GM12878 (cell line): ENCODE measurements at regions not wholly inside any gene's neighbourhood (a gene's known extent, or its start where the extent isn't known, plus 50 kb on each side); places are given as distances from the start of the nearest gene placed in this dataset.

ENCODE experiments used
- ATAC-seq: fragments of 200-7000 bp; cut with Tn5 transposase; 3 replicates; pipeline ENCODE4 v1.9.1; 2020; ENCODE audit warnings: mild to moderate bottlenecking, moderate library complexity
- BruUV-seq: library from RNA; stranded (reverse); fragments of 400-500 nt; replicated peaks from 2 replicates; lab custom pipeline; 2021; lab: Mats Ljungman, UMichigan
- CTCF ChIA-PET: fragments of 300-600 bp; sonication (Branson Sonifier 250); formaldehyde crosslinking; extraction: SDS; loops from one replicate; lab custom pipeline; 2021; ENCODE audit warnings: inconsistent platforms; lab: Yijun Ruan, JAX
- POLR2A ChIA-PET: fragments of 350-600 bp; formaldehyde crosslinking; extraction: SDS; loops from one replicate; lab custom pipeline; 2021; ENCODE audit warnings: inconsistent platforms; lab: Charles Lee
- RAD21 ChIA-PET: fragments of 300-600 bp; sonication (Branson Sonifier 250); formaldehyde crosslinking; loops from one replicate; lab custom pipeline; 2023; ENCODE audit warnings: antibody characterized with exemption; ENCODE audit not compliant: unreplicated experiment; lab: Charles Lee
- SMC1A ChIA-PET: fragments of 300-600 bp; sonication (Branson Sonifier 250); formaldehyde crosslinking; loops from one replicate; lab custom pipeline; 2023; ENCODE audit not compliant: unreplicated experiment, uncharacterized antibody; lab: Charles Lee
- DNase-seq: peaks from one replicate; pipeline ENCODE4 v3.0.0-alpha.2; 2011; ENCODE audit warnings: low read depth, low spot score
- FAIRE-seq: peaks from 3 replicates; lab custom pipeline; 2011; peaks lifted over from hg19 to GRCh38; lab: Jason Lieb, UNC
- H2AFZ ChIP-seq: 2 replicates; pipeline ENCODE4 v1.6.0; 2011; ENCODE audit warnings: low read depth, low read length, control low read depth; ENCODE audit not compliant: control insufficient read depth
- H3K27ac ChIP-seq: 2 replicates; pipeline ENCODE4 v1.5.1; 2011; ENCODE audit warnings: control low read depth; ENCODE audit not compliant: control insufficient read depth, insufficient read depth
- H3K27me3 ChIP-seq, 2 experiments: replicated peaks in 1 of 2; 2 replicates each; pipeline versions ENCODE4 v1.6.0 to v1.6.1; 2011; ENCODE audit warnings: low read length in 1 of 2; ENCODE audit not compliant: control insufficient read depth in 2 of 2, insufficient read depth in 2 of 2
- H3K36me3 ChIP-seq, 2 experiments: 2 replicates each; pipeline ENCODE4 v1.5.1; 2011; ENCODE audit warnings: low read length in 1 of 2; ENCODE audit not compliant: control insufficient read depth in 2 of 2, insufficient read depth in 2 of 2
- H3K4me1 ChIP-seq: 2 replicates; pipeline ENCODE4 v1.6.1; 2011; ENCODE audit warnings: mild to moderate bottlenecking, low read length, moderate library complexity, mixed read lengths; ENCODE audit not compliant: control insufficient read depth, insufficient read depth
- H3K4me2 ChIP-seq: 2 replicates; pipeline ENCODE4 v1.6.0; 2011; ENCODE audit warnings: control low read depth; ENCODE audit not compliant: control insufficient read depth, insufficient read depth
- H3K4me3 ChIP-seq: fragments of 200-600 bp; sonication (generic); 2 replicates; pipeline ENCODE4 v1.5.1; 2016
- H3K79me2 ChIP-seq: 2 replicates; pipeline ENCODE4 v1.6.0; 2011; ENCODE audit warnings: low read length; ENCODE audit not compliant: control insufficient read depth, insufficient read depth
- H3K9ac ChIP-seq: 2 replicates; pipeline ENCODE4 v1.8.0; 2011; ENCODE audit warnings: low read length, control low read depth, mixed read lengths; ENCODE audit not compliant: control insufficient read depth, insufficient read depth
- H3K9me3 ChIP-seq: replicated peaks from 3 replicates; pipeline ENCODE4 v1.5.1; 2011; ENCODE audit warnings: mild to moderate bottlenecking, low read length; ENCODE audit not compliant: control insufficient read depth, insufficient read depth
- H4K20me1 ChIP-seq: 2 replicates; pipeline ENCODE4 v1.6.0; 2011; ENCODE audit not compliant: control insufficient read depth, insufficient read depth
- CBX5 ChIP-seq: sonication (generic); IDR thresholded peaks from 2 replicates; pipeline ENCODE4 v1.6.1; 2016; ENCODE audit warnings: low read depth, moderate library complexity, mild to moderate bottlenecking, inconsistent platforms
- EP300 ChIP-seq, 2 experiments: fragments of 150-350 bp in 1 of 2; IDR thresholded peaks; 2 replicates each; pipeline ENCODE4 v1.6.1; 2011 to 2012; ENCODE audit warnings: low read depth in 2 of 2, low read length in 2 of 2, borderline replicate concordance in 1 of 2, improper control_type of control experiment in 1 of 2, inconsistent platforms in 1 of 2; ENCODE audit not compliant: control insufficient read depth in 1 of 2
- ETV6 ChIP-seq, 2 experiments: fragments of 450-650 bp in 1 of 2; IDR thresholded peaks in 1 of 2; conservative IDR thresholded peaks in 1 of 2; 2 replicates each; pipeline ENCODE4 v1.6.1; 2014; ENCODE audit warnings: antibody characterized with exemption in 1 of 2, borderline replicate concordance in 1 of 2, low read depth in 1 of 2, mild to moderate bottlenecking in 1 of 2, moderate library complexity in 1 of 2
- FOS ChIP-seq: IDR thresholded peaks from 3 replicates; pipeline ENCODE4 v1.6.1; 2011; ENCODE audit warnings: borderline replicate concordance; ENCODE audit not compliant: insufficient read length; ENCODE audit errors: extremely low read depth
- NFIC ChIP-seq: IDR thresholded peaks from 2 replicates; pipeline ENCODE4 v1.6.1; 2012; ENCODE audit warnings: low read depth, mild to moderate bottlenecking, inconsistent platforms, low read length, moderate library complexity
- NFXL1 ChIP-seq: fragments of 450-650 bp; IDR thresholded peaks from 2 replicates; pipeline ENCODE4 v1.6.1; 2017; ENCODE audit warnings: antibody characterized with exemption, mild to moderate bottlenecking, borderline replicate concordance
- NRF1 ChIP-seq: conservative IDR thresholded peaks from 2 replicates; pipeline ENCODE4 v1.6.1; 2011; ENCODE audit warnings: mild to moderate bottlenecking, low read depth, low read length, improper control_type of control experiment
- POLR2AphosphoS2 ChIP-seq: IDR thresholded peaks from 2 replicates; pipeline ENCODE4 v1.6.1; 2011; ENCODE audit warnings: low read depth, mild to moderate bottlenecking, low read length, improper control_type of control experiment, moderate library complexity
- RB1 ChIP-seq: fragments of 450-650 bp; formaldehyde crosslinking; IDR thresholded peaks from 2 replicates; pipeline ENCODE4 v1.6.1; 2017; ENCODE audit warnings: mild to moderate bottlenecking, borderline replicate concordance
- RFX5 ChIP-seq: IDR thresholded peaks from 2 replicates; pipeline ENCODE4 v1.6.1; 2011; ENCODE audit warnings: low read depth, low read length, improper control_type of control experiment
- SIN3A ChIP-seq: IDR thresholded peaks from 2 replicates; pipeline ENCODE4 v1.6.1; 2012; ENCODE audit warnings: low read depth, low read length, improper control_type of control experiment
- SRF ChIP-seq, 2 experiments: IDR thresholded peaks; 2 replicates each; pipeline ENCODE4 v1.6.1; 2011; ENCODE audit warnings: low read depth in 2 of 2, low read length in 2 of 2, mild to moderate bottlenecking in 1 of 2, moderate library complexity in 1 of 2
- ZSCAN29 ChIP-seq: fragments of 450-650 bp; IDR thresholded peaks from 2 replicates; pipeline ENCODE4 v1.6.1; 2017; ENCODE audit warnings: mild to moderate bottlenecking, moderate library complexity
- in situ Hi-C: fragments of 300-500 bp; cut with MboI; formaldehyde crosslinking; loops from 9 replicates; pipeline ENCODE4 v1.14.3; 2018; ENCODE audit warnings: mixed read lengths
- intact Hi-C: fragments of 100-400 bp; cut with micrococcal nuclease; formaldehyde crosslinking; loops from one replicate; pipeline ENCODE4 v1.14.2; 2022; ENCODE audit not compliant: unreplicated experiment
- TF ChIP-seq, protein P1 (sequence below): fragments of 450-650 bp; formaldehyde crosslinking; IDR thresholded peaks from 2 replicates; pipeline ENCODE4 v1.4.0; 2022; ENCODE audit warnings: mild to moderate bottlenecking, moderate library complexity
- TF ChIP-seq, protein P2 (sequence below): fragments of 150-350 bp; IDR thresholded peaks from 2 replicates; pipeline ENCODE4 v1.6.1; 2016; ENCODE audit warnings: low read depth, low read length
- TF ChIP-seq, protein P3 (sequence below): fragments of 450-650 bp; IDR thresholded peaks from 2 replicates; pipeline ENCODE4 v1.6.1; 2017; ENCODE audit warnings: antibody characterized with exemption, mild to moderate bottlenecking, moderate library complexity

DNA sequence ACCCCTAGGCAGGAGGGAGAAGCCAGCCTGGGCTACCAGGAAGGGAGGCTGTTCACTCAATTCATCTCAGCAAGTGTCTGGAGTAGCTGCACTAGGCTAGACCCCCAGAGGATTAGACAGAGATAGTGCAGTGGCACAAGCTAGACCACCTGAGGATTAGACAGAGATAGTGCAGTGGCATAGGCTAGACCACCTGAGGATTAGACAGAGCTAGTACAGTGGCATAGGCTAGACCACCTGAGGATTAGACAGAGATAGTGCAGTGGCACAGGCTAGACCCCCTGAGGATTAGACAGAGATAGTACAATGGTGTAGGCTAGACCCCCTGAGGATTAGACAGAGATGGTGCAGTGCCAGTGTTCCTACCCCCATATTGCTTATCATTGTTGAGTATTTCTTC, 74.1 kb upstream of the SDK2 start:
- Histone ChIP-seq H3K4me2 (no peak overlapping the region), H3K9ac (no peak overlapping the region), H3K36me3 (no peaks in the 10 kb centered on the region), H3K79me2 (no peaks in the 10 kb centered on the region), H3K27me3 (no peaks in the 10 kb centered on the region), H3K27ac (no peak overlapping the region), H4K20me1 (no peaks in the 10 kb centered on the region), H2AFZ (no peak overlapping the region), H3K9me3 (no peaks in the 10 kb centered on the region), H3K4me1 (no peaks in the 10 kb centered on the region), H3K4me3 (no peak overlapping the region)
- ChIA-PET RAD21 (no interaction called here), CTCF (no interaction called here), SMC1A (no interaction called here), POLR2A (no interaction called here)
- no peak for DNase-seq
- ATAC-seq: no peak
- intact Hi-C loops: no loop called here
- in situ Hi-C loops: no loop called here
- BruUV-seq: no TSS peak
- no peak for FAIRE-seq
- TF ChIP-seq POLR2AphosphoS2 (no peak), ZSCAN29 (no peak), SRF (IDR thresholded peaks at IDR 0.05; ENCODE audit: low read depth in 2 of 2, low read length in 2 of 2) (no peak), RFX5 (no peak), ETV6 (conservative IDR thresholded peaks at IDR 0.05 in 1 of 2, IDR thresholded peaks at IDR 0.05 in 1 of 2; ENCODE audit: borderline replicate concordance in 1 of 2, low read depth in 1 of 2) (no peak), NFXL1 (no peak), FOS (no peak), EP300 (IDR thresholded peaks at IDR 0.05; ENCODE audit: borderline replicate concordance in 1 of 2, control insufficient read depth in 1 of 2, low read depth in 2 of 2, low read length in 2 of 2) (no peak), SIN3A (no peak), RB1 (no peak), NFIC (no peak), CBX5 (no peak), NRF1 (no peak)
- TF ChIP-seq, protein P1, sequence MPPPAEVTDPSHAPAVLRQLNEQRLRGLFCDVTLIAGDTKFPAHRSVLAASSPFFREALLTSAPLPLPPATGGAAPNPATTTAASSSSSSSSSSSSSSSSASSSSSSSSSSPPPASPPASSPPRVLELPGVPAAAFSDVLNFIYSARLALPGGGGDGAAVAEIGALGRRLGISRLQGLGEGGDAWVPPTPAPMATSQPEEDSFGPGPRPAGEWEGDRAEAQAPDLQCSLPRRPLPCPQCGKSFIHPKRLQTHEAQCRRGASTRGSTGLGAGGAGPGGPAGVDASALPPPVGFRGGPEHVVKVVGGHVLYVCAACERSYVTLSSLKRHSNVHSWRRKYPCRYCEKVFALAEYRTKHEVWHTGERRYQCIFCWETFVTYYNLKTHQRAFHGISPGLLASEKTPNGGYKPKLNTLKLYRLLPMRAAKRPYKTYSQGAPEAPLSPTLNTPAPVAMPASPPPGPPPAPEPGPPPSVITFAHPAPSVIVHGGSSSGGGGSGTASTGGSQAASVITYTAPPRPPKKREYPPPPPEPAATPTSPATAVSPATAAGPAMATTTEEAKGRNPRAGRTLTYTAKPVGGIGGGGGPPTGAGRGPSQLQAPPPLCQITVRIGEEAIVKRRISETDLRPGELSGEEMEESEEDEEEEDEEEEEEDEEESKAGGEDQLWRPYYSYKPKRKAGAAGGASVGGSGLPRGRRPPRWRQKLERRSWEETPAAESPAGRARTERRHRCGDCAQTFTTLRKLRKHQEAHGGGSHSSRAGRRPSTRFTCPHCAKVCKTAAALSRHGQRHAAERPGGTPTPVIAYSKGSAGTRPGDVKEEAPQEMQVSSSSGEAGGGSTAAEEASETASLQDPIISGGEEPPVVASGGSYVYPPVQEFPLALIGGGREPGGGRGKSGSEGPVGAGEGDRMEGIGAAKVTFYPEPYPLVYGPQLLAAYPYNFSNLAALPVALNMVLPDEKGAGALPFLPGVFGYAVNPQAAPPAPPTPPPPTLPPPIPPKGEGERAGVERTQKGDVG (CRISPR knock-in tag): no peak
- TF ChIP-seq, protein P2, sequence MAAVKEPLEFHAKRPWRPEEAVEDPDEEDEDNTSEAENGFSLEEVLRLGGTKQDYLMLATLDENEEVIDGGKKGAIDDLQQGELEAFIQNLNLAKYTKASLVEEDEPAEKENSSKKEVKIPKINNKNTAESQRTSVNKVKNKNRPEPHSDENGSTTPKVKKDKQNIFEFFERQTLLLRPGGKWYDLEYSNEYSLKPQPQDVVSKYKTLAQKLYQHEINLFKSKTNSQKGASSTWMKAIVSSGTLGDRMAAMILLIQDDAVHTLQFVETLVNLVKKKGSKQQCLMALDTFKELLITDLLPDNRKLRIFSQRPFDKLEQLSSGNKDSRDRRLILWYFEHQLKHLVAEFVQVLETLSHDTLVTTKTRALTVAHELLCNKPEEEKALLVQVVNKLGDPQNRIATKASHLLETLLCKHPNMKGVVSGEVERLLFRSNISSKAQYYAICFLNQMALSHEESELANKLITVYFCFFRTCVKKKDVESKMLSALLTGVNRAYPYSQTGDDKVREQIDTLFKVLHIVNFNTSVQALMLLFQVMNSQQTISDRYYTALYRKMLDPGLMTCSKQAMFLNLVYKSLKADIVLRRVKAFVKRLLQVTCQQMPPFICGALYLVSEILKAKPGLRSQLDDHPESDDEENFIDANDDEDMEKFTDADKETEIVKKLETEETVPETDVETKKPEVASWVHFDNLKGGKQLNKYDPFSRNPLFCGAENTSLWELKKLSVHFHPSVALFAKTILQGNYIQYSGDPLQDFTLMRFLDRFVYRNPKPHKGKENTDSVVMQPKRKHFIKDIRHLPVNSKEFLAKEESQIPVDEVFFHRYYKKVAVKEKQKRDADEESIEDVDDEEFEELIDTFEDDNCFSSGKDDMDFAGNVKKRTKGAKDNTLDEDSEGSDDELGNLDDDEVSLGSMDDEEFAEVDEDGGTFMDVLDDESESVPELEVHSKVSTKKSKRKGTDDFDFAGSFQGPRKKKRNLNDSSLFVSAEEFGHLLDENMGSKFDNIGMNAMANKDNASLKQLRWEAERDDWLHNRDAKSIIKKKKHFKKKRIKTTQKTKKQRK: no peak
- TF ChIP-seq, protein P3, sequence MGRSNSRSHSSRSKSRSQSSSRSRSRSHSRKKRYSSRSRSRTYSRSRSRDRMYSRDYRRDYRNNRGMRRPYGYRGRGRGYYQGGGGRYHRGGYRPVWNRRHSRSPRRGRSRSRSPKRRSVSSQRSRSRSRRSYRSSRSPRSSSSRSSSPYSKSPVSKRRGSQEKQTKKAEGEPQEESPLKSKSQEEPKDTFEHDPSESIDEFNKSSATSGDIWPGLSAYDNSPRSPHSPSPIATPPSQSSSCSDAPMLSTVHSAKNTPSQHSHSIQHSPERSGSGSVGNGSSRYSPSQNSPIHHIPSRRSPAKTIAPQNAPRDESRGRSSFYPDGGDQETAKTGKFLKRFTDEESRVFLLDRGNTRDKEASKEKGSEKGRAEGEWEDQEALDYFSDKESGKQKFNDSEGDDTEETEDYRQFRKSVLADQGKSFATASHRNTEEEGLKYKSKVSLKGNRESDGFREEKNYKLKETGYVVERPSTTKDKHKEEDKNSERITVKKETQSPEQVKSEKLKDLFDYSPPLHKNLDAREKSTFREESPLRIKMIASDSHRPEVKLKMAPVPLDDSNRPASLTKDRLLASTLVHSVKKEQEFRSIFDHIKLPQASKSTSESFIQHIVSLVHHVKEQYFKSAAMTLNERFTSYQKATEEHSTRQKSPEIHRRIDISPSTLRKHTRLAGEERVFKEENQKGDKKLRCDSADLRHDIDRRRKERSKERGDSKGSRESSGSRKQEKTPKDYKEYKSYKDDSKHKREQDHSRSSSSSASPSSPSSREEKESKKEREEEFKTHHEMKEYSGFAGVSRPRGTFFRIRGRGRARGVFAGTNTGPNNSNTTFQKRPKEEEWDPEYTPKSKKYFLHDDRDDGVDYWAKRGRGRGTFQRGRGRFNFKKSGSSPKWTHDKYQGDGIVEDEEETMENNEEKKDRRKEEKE: no peak
